ENCODE measurements at regions not wholly inside any gene's neighbourhood (a gene's known extent, or its start where the extent isn't known, plus 50 kb on each side); places are given as distances from the start of the nearest gene placed in this dataset.
"Not testable (repeated sequence)": the region's sequence is repeated elsewhere in the genome, so short reads cannot be mapped to it uniquely, and the experiment has no call there.

DNA sequence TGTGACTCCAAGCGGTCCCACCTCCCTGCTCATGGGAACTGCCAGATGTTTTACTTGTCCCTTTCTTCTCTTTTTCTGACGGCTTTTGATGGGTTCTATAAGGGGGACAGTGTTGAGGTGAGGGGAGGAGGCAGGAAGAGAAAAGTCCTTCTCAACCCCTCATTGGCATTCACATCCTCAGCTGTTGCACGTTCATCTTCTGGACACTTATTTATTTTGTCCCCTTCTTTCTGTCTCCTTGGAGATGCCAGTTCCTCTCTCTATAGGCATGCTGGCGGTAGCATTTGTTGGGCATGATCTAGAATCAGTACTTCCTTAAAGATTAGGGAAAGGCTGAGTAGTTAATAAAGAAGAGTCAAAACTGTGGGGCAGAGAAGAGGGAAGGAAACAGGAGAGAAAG, 99.0 kb upstream of the KLHL14 start:
- no peak for TF ChIP-seq CTCF (IDR thresholded peaks at IDR 0.05; ENCODE audit: insufficient read depth, low read length, missing control alignments)
- H3K4me3 ChIP-seq (ENCODE audit: low read depth, low read length) = no peak overlapping the region
- POLR2A ChIA-PET = no interaction called here
- DNase-seq (ENCODE audit: low read depth, low spot score) = no peak
- CTCF ChIA-PET = no interaction called here

DNA sequence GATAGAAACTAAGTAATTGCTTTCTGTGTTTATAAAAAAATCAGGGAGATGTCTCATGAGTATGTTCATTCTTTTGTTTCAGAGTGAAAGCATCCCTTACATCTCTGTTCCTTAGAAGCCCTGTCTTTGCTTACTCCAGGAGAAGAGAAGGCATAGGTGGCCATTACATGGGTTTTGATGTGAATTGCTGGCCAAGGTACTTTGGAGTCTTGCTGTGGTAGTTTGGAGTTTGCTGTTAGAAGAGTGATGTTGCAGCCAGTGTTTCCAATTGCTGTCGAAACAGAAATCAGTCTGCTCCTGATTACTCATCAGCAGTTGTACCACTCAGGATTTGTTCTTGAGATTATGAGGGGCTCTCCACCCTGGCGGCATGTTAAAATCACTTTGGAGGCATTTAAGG, 97.8 kb upstream of the KLHL14 start:
- ChIA-PET CTCF (no interaction called here), POLR2A (no interaction called here)
- TF ChIP-seq CTCF (IDR thresholded peaks at IDR 0.05; ENCODE audit: insufficient read depth, low read length, missing control alignments) = no peak
- H3K4me3 ChIP-seq (ENCODE audit: low read depth, low read length) = no peak overlapping the region
- no peak for DNase-seq (ENCODE audit: low read depth, low spot score)

GRCh38 chr18:32868406-32868805, 95.6 kb upstream of the KLHL14 start:
- ChIA-PET POLR2A (no interaction called here), CTCF (no interaction called here)
- H3K4me3 ChIP-seq (ENCODE audit: low read depth, low read length) = no peak overlapping the region
- DNase-seq (ENCODE audit: low read depth, low spot score) = no peak
- TF ChIP-seq CTCF (IDR thresholded peaks at IDR 0.05; ENCODE audit: insufficient read depth, low read length, missing control alignments) = no peak

- DNase-seq (ENCODE audit: low read depth, low spot score) = no peak
- no peak for TF ChIP-seq CTCF (IDR thresholded peaks at IDR 0.05; ENCODE audit: insufficient read depth, low read length, missing control alignments)
- POLR2A ChIA-PET = no interaction called here
- CTCF ChIA-PET = no interaction called here
- H3K4me3 ChIP-seq (ENCODE audit: low read depth, low read length) = no peak overlapping the region
Observed at GRCh38 chr18:32867936-32868335, 95.1 kb upstream of the KLHL14 start.

DNA sequence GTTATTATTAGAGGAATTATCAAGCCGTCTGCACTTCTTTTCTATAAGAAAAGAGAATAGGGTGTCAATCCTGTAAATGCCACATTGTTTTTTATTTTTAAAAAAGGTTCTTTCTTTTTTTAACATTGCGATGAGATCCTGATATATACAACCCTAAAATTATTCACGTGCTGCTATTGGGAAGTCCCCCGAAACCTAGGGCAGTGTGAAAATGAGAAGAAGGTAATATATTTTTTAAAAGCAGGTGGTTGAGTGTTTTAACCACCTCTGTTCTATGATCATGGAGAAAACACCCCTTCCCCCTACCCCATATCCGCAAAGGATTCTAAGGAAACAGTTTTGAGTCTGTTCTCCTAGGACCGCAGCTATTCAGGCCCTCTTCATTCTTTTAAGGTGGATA, 94.5 kb upstream of the KLHL14 start:
- no peak for DNase-seq (ENCODE audit: low read depth, low spot score)
- ChIA-PET POLR2A (no interaction called here), CTCF (no interaction called here)
- H3K4me3 ChIP-seq (ENCODE audit: low read depth, low read length) = no peak overlapping the region
- no peak for TF ChIP-seq CTCF (IDR thresholded peaks at IDR 0.05; ENCODE audit: insufficient read depth, low read length, missing control alignments)

DNA sequence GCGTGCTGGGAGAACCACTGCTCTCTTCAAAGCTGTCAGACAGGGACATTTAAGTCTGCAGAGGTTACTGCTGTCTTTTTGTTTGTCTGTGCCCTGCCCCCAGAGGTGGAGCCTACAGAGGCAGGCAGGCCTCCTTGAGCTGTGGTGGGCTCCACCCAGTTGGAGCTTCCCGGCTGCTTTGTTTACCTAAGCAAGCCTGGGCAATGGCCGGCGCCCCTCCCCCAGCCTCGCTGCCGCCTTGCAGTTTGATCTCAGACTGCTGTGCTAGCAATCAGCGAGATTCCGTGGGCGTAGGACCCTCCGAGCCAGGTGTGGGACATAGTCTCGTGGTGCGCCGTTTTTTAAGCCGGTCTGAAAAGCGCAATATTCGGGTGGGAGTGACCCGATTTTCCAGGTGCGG, 89.2 kb upstream of the KLHL14 start:
- CTCF ChIA-PET; POLR2A ChIA-PET; DNase-seq (ENCODE audit: low read depth, low spot score); H3K4me3 ChIP-seq (ENCODE audit: low read depth, low read length): not testable (repeated sequence)

DNA sequence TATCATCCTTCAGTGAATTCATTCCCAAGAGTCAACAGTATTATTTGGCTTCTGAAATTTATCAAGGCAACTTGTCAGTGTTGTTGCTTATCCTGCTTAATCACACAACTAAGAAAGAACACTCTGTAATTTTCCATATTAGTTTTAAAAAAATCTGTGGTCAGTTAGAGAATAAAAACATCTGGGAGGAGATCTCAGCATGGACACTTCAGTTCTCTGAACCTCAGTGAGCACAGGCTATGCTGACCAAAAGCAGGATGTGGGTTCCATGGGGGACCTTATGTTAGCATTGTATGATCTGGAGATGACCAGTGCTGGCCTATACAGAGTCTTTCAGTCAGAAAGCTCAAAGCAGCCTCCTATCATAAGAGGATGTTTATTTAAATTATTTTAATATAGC, 79.1 kb upstream of the KLHL14 start:
- ChIA-PET CTCF (no interaction called here), POLR2A (no interaction called here)
- no peak for TF ChIP-seq CTCF (IDR thresholded peaks at IDR 0.05; ENCODE audit: insufficient read depth, low read length, missing control alignments)
- no peak for DNase-seq (ENCODE audit: low read depth, low spot score)
- H3K4me3 ChIP-seq (ENCODE audit: low read depth, low read length) = no peak overlapping the region

All from AG04449 (cell line).